ENCODE measurements at regions not wholly inside any gene's neighbourhood (a gene's known extent, or its start where the extent isn't known, plus 50 kb on each side); places are given as distances from the start of the nearest gene placed in this dataset.

DNA sequence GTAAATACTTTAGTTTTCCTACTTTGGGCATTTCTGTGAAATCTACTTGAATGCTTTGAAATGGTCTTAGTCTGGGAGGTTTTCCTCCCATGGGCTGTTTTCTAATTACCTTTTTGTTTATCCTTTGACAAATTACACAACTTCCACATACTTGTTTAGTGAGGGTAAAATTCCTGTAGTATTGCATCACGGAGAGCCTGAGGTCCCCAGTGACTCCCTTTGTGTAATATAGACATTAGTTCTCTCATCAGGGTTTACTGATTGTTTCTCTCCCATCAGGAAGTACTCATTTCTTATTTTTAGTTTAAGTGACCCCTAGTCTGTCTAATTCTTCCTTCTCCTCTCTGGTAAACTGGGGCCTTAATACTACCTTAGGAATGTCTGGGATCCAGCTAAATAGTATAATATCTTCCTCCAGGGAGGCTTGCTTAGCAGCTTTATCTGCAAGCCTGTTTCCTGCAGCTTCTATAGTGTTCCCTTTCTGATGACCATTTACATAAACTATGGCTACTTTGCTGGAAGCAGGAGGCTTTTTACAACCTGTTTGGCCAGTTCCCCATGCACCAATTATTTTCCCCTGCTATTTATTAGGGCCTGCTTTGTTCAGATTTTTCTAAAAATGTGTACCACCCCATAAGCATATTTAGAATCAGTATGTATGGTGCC is 87.2 kb upstream of the XCR1 start:
- FAIRE-seq (no peak), DNase-seq (ENCODE audit: extremely low spot score, insufficient read length, low read depth) (no peak)

DNA sequence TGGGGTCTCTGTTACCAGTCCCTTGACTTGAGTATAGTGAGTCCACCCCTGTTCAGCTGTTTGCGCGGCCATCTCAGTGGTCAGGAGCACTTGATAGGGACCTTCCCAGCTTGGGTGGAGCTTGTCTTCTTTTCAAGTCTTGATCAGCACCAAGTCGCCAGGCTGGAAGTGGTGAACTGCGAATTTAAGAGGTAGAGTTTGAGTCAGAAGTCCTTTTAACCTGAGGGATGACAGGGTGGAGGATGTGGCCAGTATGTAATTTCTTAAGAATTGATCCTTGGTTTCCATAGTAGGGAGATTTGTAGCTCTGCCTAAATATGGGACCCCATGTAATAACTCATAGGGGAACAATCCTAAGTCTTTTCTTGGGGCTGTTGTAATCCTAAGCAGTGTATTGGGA is 86.3 kb upstream of the XCR1 start:
- DNase-seq (ENCODE audit: extremely low spot score, insufficient read length, low read depth) (no peak), FAIRE-seq (no peak)

GRCh38 chr3:46112984-46113383 is 85.7 kb upstream of the XCR1 start:
- FAIRE-seq (no peak), DNase-seq (ENCODE audit: extremely low spot score, insufficient read length, low read depth) (no peak)

- no peak for DNase-seq (ENCODE audit: extremely low spot score, insufficient read length, low read depth)
- FAIRE-seq: no peak
Observed at GRCh38 chr3:46112296-46112695, 85.0 kb upstream of the XCR1 start.

GRCh38 chr3:46110701-46111493 is 83.6 kb upstream of the XCR1 start:
- FAIRE-seq: peak; percentile 96
- no peak for DNase-seq (ENCODE audit: extremely low spot score, insufficient read length, low read depth)

DNA sequence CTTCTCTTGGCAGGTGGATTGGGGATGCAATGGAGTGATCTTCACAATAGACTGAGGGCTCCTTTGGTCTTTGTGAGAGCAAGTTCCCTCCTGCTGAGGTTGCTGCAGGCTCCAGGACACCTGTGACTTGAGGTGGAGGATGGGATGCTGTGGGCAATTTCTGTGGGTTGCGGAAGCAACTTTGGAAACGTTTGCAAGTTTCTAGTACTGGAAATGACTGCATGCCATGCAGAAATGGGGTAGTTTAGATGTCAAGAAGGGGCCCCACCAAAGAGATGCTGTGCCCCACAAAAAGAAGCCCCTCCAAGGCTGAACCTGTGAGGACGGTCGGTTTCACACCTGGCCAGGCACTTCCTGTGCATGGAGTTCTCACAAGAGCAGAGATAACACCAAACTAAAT is 80.4 kb upstream of the XCR1 start:
- DNase-seq (ENCODE audit: extremely low spot score, insufficient read length, low read depth) (no peak), FAIRE-seq (no peak)

DNA sequence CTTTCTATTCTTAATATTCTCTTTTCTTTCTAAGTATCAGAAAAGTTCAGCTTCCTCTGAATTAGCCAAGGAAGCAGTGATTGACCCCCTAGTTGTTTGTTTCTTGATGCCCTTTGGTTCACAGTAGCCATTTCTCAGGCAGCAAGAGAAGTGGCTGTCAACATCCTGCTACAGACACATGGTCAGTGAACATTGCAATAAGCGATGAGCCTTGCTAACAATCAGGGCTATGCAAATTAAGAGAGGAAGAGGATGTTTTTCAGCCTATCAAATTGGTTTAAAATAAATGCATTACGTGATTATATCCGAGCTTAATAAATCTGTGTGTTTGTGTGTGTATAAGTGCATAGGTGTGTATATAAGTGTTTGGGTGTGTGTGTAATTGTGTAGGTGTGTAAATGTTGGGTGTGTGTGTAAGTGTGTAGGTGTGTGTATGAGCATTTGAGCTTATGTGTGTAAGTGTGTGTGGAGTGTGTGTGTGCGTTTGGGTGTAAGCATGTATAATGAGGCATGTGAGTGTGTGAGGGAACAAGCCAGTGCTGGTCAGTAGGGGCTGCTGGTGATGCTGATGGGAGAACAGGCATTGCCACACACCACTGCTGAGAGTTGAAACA is 78.1 kb upstream of the XCR1 start:
- FAIRE-seq (peak; percentile 41), DNase-seq (ENCODE audit: extremely low spot score, insufficient read length, low read depth) (no peak)

- DNase-seq (ENCODE audit: extremely low spot score, insufficient read length, low read depth) (no peak), FAIRE-seq (peak; percentile 24)
Observed at GRCh38 chr3:46104706-46105105, 77.4 kb upstream of the XCR1 start.

- DNase-seq (ENCODE audit: extremely low spot score, insufficient read length, low read depth) (no peak), FAIRE-seq (no peak)
Observed at GRCh38 chr3:46102780-46103130, 75.5 kb upstream of the XCR1 start.

GRCh38 chr3:46102059-46102779 is 74.9 kb upstream of the XCR1 start:
- FAIRE-seq (no peak), DNase-seq (ENCODE audit: extremely low spot score, insufficient read length, low read depth) (no peak)

DNA sequence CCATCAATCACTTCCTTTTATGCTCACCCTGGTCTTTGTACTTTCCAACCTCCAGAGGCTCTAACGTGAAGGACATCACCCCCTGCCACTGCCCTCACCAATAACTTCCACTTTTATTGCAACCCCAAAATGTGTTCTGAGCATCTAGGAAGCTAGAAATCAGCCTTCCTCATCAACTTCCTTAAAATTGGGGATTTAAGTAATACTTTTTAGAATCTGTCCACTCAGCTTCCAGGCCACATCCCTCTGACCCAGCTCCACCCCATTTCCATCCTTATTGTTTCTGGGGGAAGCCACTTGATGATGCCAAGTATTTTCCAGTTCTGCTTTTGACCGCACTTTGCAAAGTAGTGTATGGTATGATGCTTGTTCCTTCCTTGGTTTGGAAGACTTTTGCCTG is 73.5 kb upstream of the XCR1 start:
- FAIRE-seq: no peak
- DNase-seq (ENCODE audit: extremely low spot score, insufficient read length, low read depth): no peak

DNA sequence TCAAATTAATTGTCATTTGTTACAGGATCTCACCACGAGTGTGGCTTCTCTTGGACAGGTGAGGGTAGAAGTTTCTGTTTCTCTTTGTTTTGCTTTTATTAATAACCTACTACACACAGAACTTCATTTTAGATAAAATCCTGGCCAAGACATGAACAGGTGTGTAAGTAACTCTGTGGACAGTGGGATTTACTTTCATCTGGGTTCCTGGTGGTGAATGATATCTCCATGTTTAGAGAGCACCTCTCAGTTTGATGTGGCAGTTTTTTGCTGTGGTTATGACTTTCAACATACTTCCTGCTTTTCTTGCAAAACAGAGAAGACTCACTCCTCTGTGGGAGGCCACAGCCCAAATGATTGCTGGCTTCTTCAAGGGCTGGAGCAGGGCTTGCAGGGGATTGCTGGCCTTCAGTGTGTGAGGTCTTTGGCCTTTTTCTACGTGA is 71.1 kb upstream of the XCR1 start:
- FAIRE-seq (peak; percentile 93), DNase-seq (ENCODE audit: extremely low spot score, insufficient read length, low read depth) (no peak)

DNA sequence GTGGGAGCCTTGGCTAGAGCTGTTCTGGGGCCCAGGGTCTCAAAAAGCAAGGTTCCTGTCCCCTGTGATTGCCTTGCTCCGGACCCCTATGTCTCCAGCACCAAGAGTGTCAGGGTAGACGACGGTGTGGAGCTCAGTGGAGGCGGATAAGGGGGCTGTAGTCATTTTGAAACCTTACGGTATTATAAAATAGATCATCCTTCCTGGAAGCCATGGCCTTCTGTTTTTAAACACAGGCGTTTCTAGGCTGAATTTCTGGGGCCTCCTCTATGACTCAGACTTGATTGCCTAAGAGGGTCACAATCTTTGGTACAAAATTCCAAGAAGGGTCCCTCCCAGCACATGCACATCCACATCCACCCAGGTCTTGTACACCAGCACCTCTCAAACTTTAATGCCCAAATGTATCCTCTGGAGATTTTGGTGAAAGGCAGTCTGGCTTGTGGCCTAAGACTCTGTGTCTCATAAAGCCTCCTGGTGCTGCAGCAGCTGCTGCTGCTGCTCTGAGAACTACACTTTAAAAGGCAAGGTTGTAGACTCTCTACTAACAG is 70.5 kb upstream of the XCR1 start:
- DNase-seq (ENCODE audit: extremely low spot score, insufficient read length, low read depth): no peak
- peak; percentile 74 for FAIRE-seq

DNA sequence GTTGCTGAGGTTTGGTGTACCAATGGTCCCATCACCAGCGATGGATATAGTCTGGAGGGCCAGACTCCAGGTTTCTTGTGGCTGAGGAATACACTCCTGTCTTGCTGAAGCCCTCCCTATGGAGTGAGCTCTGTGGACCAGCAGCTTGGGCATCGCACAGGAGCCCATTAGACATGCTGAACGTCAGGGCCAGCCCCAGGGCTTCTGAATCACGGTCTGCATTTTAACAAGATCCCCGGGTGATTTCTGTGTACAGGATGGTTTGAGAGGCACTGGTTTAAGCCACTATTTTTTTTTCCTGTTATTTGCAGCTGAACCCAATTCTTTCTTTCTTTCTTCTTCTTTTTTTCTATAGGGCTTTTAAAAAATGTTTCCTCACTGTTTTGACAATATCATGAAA is 69.5 kb upstream of the XCR1 start:
- no peak for DNase-seq (ENCODE audit: extremely low spot score, insufficient read length, low read depth)
- no peak for FAIRE-seq

- FAIRE-seq (no peak), DNase-seq (ENCODE audit: extremely low spot score, insufficient read length, low read depth) (no peak)
Observed at GRCh38 chr3:46096336-46096735, 69.1 kb upstream of the XCR1 start.

GRCh38 chr3:46095307-46095706 is 68.0 kb upstream of the XCR1 start:
- DNase-seq (ENCODE audit: extremely low spot score, insufficient read length, low read depth) (no peak), FAIRE-seq (peak; percentile 90)

DNA sequence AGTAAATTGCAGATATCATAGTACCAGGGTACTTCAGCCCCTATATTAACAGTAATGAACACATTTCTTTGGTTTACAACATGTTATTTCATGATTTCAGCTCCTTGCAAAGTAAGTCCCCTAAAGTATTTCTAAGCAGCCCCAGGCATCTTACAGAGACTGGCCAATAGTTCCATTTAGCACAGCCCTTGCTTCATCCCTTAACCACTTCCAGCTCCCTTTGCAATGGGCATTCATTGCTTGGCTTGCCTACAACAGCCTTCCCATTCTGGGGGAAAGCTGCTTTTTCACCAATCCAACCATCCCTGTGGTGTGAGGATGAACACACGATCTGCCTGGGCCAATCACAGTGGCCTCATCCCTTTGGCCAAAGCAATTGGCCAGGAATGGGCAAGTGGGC is 67.2 kb upstream of the XCR1 start:
- FAIRE-seq (no peak), DNase-seq (ENCODE audit: extremely low spot score, insufficient read length, low read depth) (no peak)

- FAIRE-seq: no peak
- DNase-seq (ENCODE audit: extremely low spot score, insufficient read length, low read depth): no peak
Observed at GRCh38 chr3:46093966-46094365, 66.7 kb upstream of the XCR1 start.

DNA sequence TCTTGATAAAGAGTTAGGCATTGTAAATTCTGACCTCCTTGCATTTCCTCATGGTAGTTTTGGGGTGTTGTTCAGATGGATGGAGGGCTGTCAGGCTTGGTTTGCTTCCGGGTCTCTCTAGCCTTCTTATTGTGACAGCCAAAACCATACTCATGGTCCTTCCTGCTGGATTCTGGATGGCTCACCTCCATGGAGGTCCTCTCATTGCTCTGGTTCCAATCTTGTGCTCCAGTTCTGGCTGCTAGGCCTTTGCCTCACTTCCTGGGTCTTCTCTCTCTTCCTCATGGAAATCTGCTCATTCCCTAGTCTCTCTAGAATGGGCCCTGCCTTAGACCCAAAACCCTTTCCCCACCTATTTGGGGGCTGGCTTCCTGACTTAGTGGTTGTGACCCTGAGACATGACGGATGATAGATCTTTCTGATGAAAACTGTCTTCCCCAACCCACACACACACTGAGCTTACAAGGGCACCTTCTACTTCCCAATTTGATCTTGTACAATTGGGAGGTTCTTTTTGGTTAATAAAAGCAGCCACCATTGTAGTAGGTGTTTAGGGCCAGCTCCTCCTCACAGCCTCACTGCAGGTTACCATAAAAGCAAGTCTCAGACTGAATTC is 66.2 kb upstream of the XCR1 start:
- no peak for FAIRE-seq
- no peak for DNase-seq (ENCODE audit: extremely low spot score, insufficient read length, low read depth)

DNA sequence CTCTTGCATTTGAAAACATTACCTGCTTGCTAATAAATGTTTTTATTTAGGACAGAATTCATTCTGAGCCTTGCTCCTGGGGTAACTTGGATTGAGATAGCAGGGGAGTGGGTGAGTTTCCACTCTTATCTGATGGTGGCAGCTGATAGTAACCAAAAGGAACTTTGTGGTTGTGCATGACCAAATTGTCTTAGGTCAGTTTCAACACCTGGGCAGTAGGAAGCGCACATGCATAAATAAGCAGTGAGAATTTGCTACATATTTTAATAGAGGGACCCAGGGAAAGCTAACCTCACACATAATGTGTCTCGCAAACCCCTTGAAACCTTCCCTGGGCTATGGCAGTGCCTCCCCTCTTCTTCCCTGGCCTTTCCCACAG is 65.4 kb upstream of the XCR1 start:
- FAIRE-seq: peak; percentile 93
- no peak for DNase-seq (ENCODE audit: extremely low spot score, insufficient read length, low read depth)

Data from GM18507 (cell line).